Activated naive CD4-positive, alpha-beta T cell treated with anti-CD3 and anti-CD28 coated beads, Interleukin-2, amount 10 ng/mL, durations not matched to agents 7 days and 5 days (primary cell): ENCODE measurements at regions not wholly inside any gene's neighbourhood (a gene's known extent, or its start where the extent isn't known, plus 50 kb on each side); places are given as distances from the start of the nearest gene placed in this dataset.
"Not testable (repeated sequence)": the region's sequence is repeated elsewhere in the genome, so short reads cannot be mapped to it uniquely, and the experiment has no call there.

ENCODE experiments used
- CTCF ChIA-PET: fragments of 350-600 bp; sonication (Branson Sonifier 250); formaldehyde crosslinking; loops from one replicate; lab custom pipeline; 2021; ENCODE audit warnings: antibody characterized with exemption; lab: Charles Lee
- DNase-seq: peaks from one replicate; pipeline ENCODE4 v3.0.0-alpha.2; 2020
- H3K27ac Mint-ChIP-seq: one replicate; pipeline ENCODE4 v1.8.0; 2021; ENCODE audit warnings: mild to moderate bottlenecking, moderate library complexity, mixed read lengths
- H3K27me3 Mint-ChIP-seq: one replicate; pipeline ENCODE4 v1.8.0; 2021; ENCODE audit warnings: mild to moderate bottlenecking, mixed read lengths
- H3K36me3 Mint-ChIP-seq: one replicate; pipeline ENCODE4 v1.8.0; 2021; ENCODE audit warnings: mixed read lengths
- H3K4me1 Mint-ChIP-seq: one replicate; pipeline ENCODE4 v1.8.0; 2021; ENCODE audit warnings: mixed read lengths
- H3K4me3 Mint-ChIP-seq: one replicate; pipeline ENCODE4 v1.8.0; 2021; ENCODE audit warnings: mild to moderate bottlenecking, moderate library complexity, mixed read lengths
- H3K9me3 Mint-ChIP-seq: one replicate; pipeline ENCODE4 v1.8.0; 2021; ENCODE audit warnings: mixed read lengths

DNA sequence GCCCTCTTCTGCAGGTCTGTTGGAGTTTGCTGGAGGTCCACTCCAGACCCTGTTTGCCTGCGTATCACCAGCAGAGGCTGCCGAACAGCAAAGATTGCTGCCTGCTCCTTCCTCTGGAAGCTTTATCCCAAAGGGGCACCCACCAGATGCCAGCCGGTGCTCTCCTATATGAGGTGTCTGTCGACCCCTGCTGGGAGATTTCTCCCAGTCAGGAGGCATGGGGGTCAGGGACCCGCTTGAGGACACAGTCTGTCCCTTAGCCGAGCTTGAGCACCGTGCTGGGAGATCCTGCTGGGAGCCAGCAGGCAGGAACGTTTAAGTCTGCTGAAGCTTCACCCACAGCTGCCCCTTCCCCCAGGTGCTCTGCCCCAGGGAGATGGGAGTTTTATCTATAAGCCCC is 402.7 kb downstream of the USP25 start:
- peaks cover 12% of the 10 kb centered on the region for H3K9me3 Mint-ChIP-seq
- H3K4me1 Mint-ChIP-seq, H3K4me3 Mint-ChIP-seq, DNase-seq, H3K27ac Mint-ChIP-seq, H3K27me3 Mint-ChIP-seq, H3K36me3 Mint-ChIP-seq, CTCF ChIA-PET: not testable (repeated sequence)

DNA sequence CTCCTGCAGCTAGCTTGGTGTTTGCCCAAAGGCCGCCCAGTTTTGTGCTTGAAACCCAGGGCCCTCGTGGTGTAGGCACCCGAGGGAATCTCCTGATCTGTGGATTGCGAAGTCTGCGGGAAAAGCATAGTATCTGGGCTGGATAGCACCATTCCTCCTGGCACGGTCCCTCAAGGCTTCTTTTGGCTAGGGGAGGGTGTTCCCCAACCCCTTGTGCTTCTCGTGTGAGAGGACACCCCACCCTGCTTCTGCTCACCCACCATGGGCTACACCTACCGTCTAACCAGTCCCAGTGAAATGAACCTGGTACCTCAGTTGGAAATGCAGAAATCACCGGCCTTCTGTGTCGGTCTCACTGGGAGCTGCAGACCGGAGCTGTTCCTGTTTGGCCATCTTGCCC is 403.5 kb downstream of the USP25 start:
- no peaks in the 10 kb centered on the region for H3K27me3 Mint-ChIP-seq
- no peak for DNase-seq
- H3K4me1 Mint-ChIP-seq: no peaks in the 10 kb centered on the region
- H3K4me3 Mint-ChIP-seq: no peak overlapping the region
- peaks cover 12% of the 10 kb centered on the region for H3K9me3 Mint-ChIP-seq
- no peaks in the 10 kb centered on the region for H3K36me3 Mint-ChIP-seq
- CTCF ChIA-PET: no interaction called here
- no peak overlapping the region for H3K27ac Mint-ChIP-seq

DNA sequence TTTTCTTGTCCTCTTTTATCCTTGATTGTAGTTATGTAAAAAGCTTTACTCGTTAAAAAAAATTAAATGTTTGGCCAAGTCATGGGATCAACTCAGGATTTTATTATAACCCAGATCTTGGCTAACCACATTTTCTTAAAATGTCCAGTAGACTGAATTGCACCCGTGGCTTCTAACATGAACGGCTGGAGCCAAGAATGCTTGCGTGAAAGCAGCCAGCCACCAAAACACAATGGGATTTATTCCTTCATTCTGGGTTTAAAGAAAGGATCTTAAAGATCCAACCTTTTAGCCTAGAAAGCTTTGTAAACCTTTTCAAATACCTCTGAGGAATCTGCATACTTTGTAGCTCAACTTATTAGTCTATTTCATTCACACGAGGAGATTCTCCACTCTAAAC is 404.4 kb downstream of the USP25 start:
- no peaks in the 10 kb centered on the region for H3K27me3 Mint-ChIP-seq
- no peak overlapping the region for H3K4me3 Mint-ChIP-seq
- DNase-seq: no peak
- CTCF ChIA-PET: no interaction called here
- H3K9me3 Mint-ChIP-seq: peaks cover 12% of the 10 kb centered on the region
- H3K36me3 Mint-ChIP-seq: no peaks in the 10 kb centered on the region
- H3K27ac Mint-ChIP-seq: no peak overlapping the region
- no peaks in the 10 kb centered on the region for H3K4me1 Mint-ChIP-seq

DNA sequence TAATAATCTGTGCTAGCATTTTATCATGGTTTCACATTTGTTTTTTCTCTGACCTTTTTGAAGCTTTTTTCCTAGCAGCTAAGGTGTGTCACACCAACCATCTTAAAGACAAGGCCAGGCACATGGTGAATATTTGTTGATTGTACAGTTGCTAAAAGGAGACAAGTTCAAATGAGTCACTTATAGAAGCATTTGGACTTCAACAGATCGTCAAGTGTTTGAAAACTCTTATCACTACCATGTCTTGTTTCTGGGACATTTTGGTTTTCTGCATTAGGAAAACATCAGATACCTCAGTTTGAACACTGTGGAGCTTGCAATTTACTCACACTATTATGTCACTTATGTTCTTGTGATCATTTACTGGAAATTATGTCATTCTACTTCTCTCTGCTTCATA is 407.3 kb downstream of the USP25 start:
- DNase-seq: no peak
- no peaks in the 10 kb centered on the region for H3K27me3 Mint-ChIP-seq
- CTCF ChIA-PET: no interaction called here
- no peaks in the 10 kb centered on the region for H3K4me1 Mint-ChIP-seq
- no peaks in the 10 kb centered on the region for H3K36me3 Mint-ChIP-seq
- no peak overlapping the region for H3K27ac Mint-ChIP-seq
- H3K9me3 Mint-ChIP-seq: peaks cover 2% of the 10 kb centered on the region
- H3K4me3 Mint-ChIP-seq: no peak overlapping the region

DNA sequence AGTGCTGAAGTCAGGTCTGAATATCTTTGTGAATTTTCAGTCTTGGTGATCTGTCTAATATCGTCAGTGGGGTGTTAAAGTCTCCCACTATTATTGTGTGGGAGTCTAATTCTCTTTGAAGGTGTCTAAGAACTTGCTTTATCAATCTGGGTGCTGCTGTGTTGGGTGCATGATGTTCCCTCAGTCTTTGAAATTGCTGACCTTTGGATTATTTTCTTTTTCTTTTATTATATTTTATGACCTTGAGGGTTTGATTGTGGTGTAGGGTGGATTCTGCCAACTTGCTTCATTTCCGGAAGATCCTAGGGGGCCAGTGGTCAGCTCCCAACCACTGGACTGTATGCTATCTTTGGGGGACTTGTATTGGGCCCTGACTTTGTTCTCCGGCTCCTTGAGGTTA is 415.3 kb downstream of the USP25 start:
- no peak overlapping the region for H3K4me3 Mint-ChIP-seq
- H3K36me3 Mint-ChIP-seq: no peaks in the 10 kb centered on the region
- no peaks in the 10 kb centered on the region for H3K4me1 Mint-ChIP-seq
- H3K9me3 Mint-ChIP-seq: peaks cover 1% of the 10 kb centered on the region
- CTCF ChIA-PET: no interaction called here
- H3K27me3 Mint-ChIP-seq: no peaks in the 10 kb centered on the region
- H3K27ac Mint-ChIP-seq: no peak overlapping the region
- DNase-seq: no peak

DNA sequence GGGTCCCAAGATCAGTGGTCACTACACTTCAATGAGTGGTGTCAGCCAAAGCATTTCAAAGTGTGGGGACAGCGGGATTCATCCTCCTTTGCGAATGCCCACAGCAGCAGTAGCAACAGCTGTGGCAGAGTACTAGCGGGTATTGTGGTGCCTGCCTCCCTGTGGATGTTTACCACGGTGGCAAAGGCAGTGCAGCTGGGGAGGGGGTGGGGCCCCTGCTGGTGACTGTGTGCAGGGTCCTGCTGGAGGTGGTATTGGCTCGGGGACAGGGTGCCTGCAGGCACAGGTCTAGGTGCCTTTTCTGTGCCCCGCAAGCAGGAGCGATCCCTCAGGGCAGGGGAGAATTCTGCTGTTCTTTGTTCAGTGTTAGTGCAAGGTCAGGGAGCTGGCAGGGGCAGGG is 415.7 kb downstream of the USP25 start:
- H3K4me3 Mint-ChIP-seq: no peak overlapping the region
- no peaks in the 10 kb centered on the region for H3K36me3 Mint-ChIP-seq
- CTCF ChIA-PET: no interaction called here
- no peaks in the 10 kb centered on the region for H3K27me3 Mint-ChIP-seq
- no peak overlapping the region for H3K27ac Mint-ChIP-seq
- no peak for DNase-seq
- H3K4me1 Mint-ChIP-seq: no peaks in the 10 kb centered on the region
- peaks cover 1% of the 10 kb centered on the region for H3K9me3 Mint-ChIP-seq

DNA sequence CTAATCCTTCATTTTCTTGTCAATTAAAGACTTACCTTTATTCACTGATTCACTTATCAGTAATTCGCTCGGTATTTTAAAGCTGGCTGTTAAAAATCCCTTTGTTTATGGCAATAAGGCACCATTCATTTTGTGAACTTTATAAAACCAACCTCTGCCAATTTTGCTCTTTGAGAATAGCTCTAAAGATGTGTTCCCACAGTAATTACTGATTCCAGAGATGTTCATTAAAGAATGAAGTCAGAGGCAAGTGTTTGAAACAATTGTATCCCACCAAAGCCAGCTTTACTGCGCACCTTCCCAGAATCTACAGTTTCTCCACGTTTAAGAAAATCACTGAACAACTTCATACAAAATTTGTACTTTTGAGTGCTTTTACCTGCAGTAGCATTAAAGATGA is 424.5 kb downstream of the USP25 start:
- Mint-ChIP-seq H3K27me3 (no peaks in the 10 kb centered on the region), H3K4me1 (no peaks in the 10 kb centered on the region), H3K9me3 (peaks cover 1% of the 10 kb centered on the region), H3K27ac (no peak overlapping the region), H3K36me3 (no peaks in the 10 kb centered on the region), H3K4me3 (no peak overlapping the region)
- CTCF ChIA-PET: no interaction called here
- no peak for DNase-seq

DNA sequence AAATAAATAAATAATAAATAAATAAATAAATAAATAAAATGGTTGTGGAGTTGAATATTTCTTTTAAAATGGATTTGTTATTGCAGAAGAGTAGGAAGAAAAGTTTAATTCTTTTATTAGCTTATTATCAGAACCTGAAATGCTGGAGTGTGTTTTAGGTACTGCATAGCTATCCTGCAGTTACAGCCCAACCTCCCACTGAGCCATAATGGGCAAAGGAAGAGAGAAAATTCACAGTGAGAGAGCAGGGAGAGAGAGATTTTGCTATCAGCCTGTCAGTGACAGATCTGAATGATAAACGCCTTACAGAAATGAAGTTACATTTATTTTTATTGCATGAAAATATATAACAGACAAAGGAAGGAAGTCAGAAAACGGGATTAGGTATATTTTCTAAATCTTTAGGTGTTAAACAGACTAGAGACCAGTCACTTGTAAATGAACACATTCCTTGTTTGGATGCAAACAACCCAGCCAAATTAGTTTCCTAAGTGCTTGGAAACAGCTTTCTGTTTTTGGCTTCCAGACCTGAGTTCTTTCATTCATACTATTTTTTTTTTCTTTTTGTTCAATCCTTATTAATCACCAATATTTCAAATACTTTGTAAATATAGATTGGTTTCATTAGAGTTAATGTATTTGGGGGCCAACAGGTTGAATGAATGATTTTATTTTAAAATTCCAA is 425.3 kb downstream of the USP25 start:
- Mint-ChIP-seq H3K27ac (no peak overlapping the region), H3K4me1 (no peaks in the 10 kb centered on the region), H3K4me3 (no peak overlapping the region), H3K27me3 (no peaks in the 10 kb centered on the region), H3K36me3 (no peaks in the 10 kb centered on the region), H3K9me3 (no peaks in the 10 kb centered on the region)
- CTCF ChIA-PET: no interaction called here
- no peak for DNase-seq

DNA sequence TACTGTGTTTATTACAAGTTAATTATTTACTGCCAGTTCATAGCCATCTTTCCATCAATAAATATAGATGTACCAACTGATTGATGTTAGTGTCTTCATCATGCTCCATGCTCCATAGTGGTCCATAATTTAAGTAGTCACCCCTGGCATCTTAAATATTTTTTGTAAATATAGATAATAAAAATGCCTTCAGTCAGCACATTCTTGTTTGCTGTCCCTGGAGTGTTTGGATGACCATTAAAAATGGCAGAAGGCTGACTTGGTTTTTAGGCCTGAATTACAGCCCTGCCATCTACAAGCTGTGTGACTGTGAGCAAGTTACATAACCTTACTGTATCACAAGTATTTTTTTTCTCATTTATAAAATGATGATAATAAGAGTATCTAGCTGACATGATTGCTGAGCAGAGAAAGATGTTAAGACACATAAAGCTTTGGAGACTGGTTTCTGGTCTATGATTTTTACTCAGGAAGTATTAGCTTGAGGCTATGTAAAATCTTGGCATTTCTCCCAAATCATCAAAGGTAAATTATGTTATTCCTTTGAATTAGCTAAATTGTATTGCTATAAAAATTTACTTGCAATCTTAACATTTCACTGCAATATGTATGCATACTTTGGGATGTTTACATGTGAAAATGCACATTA is 427.2 kb downstream of the USP25 start:
- Mint-ChIP-seq H3K4me3 (no peak overlapping the region), H3K4me1 (no peaks in the 10 kb centered on the region), H3K9me3 (no peaks in the 10 kb centered on the region), H3K27ac (no peak overlapping the region), H3K27me3 (no peaks in the 10 kb centered on the region), H3K36me3 (no peaks in the 10 kb centered on the region)
- CTCF ChIA-PET: no interaction called here
- no peak for DNase-seq

DNA sequence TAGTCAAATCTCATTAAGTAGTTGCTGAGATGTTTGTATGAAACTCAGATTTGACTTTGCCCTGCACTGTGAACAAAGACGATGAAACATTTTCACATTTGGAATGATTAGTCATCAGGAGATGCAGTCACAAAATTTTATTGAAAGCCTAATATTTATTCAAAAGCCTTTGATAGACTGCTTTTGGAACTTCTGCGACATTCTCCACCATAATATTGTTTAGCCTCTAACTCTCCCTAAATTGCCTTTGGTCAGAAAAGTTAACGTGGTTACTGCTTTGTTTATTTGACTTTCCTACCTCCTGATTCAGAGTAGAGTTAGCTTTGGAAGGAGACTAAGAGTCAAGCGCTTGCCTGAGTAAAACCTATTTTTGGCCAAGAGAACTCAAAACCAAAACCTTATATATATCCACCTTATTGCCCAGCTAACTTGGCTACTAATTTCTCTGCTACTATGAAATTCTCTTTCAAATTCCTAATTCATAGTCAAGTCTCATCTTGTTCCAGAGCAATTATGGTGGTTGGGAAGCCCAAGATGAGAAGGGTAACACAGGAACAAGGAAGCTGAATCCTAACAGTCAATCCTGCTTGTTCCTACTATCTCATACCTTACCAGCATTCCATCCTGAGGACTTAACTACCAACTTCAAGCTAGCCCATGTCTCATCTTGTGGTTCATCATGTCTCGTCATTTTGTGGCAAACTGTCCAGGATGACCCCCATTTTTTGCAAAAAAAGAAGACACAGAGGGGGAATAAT is 429.6 kb downstream of the USP25 start:
- Mint-ChIP-seq H3K9me3 (no peaks in the 10 kb centered on the region), H3K4me3 (no peak overlapping the region), H3K27me3 (no peaks in the 10 kb centered on the region), H3K27ac (no peak overlapping the region), H3K36me3 (no peaks in the 10 kb centered on the region), H3K4me1 (no peaks in the 10 kb centered on the region)
- DNase-seq: no peak
- CTCF ChIA-PET: no interaction called here

DNA sequence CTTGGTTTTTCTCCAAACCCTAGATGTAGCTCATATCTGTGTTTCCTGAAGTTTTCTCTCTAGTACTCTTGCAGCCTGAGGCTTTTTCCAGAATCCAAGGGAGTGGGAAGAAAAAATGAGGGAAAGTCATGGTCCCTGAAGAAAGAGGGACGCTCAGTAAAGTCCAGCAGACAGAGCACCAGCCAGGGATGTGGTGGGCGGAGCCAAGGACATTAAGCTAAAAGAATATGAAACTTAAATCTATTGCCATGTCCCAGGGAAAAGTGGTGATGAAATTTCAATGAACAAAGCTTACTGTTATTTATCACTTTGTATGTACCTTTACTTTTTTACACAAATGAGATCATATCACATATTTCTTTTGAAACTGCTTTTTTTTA is 430.2 kb downstream of the USP25 start:
- Mint-ChIP-seq H3K4me3 (no peak overlapping the region), H3K27me3 (no peaks in the 10 kb centered on the region), H3K36me3 (no peaks in the 10 kb centered on the region), H3K9me3 (no peaks in the 10 kb centered on the region), H3K27ac (no peak overlapping the region), H3K4me1 (no peaks in the 10 kb centered on the region)
- DNase-seq: no peak
- CTCF ChIA-PET: no interaction called here

DNA sequence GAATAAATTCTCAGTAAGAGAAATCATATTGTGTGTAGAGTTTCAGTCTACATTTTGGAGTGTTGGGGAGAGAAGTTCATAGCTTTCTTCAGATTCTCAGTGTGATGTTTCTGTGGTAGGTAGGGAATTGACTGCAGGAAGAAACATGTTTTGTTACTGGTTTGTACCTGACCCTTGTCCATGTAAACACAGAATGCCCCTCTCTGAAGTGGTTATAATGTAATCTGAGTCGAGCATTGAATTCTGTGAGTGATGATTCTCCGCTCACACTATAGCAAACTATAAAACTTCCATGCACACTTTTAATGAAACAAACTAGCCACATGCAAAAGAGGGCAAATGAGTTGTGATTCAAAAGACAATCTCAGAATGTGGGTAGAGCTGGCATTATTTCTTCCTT is 433.2 kb downstream of the USP25 start:
- Mint-ChIP-seq H3K36me3 (no peaks in the 10 kb centered on the region), H3K4me3 (no peak overlapping the region), H3K9me3 (no peaks in the 10 kb centered on the region), H3K27me3 (no peaks in the 10 kb centered on the region), H3K27ac (no peak overlapping the region), H3K4me1 (no peaks in the 10 kb centered on the region)
- DNase-seq: no peak
- CTCF ChIA-PET: no interaction called here

DNA sequence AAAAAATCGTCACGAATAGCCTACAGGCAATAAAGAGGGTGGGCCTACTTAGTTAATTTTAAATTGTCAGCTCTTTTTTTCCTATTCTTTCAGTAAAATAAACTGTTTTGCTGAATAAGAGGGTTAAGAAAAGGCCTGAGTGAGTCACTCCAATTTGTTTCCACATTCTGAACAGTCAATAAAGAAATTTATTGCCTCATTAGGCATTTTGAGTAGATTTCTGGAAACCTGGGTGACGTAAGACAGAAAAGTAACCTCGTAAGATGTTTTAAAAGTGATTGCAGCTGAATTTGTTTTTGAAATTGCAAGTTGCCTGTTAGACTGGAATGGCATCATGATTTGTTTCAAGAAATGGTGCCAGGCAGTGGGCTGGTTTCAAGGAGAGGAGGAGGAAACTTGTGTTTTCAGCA is 439.3 kb downstream of the USP25 start:
- Mint-ChIP-seq H3K4me3 (no peak overlapping the region), H3K27me3 (no peaks in the 10 kb centered on the region), H3K4me1 (no peaks in the 10 kb centered on the region), H3K9me3 (no peaks in the 10 kb centered on the region), H3K36me3 (no peaks in the 10 kb centered on the region), H3K27ac (no peak overlapping the region)
- CTCF ChIA-PET: no interaction called here
- DNase-seq: no peak

DNA sequence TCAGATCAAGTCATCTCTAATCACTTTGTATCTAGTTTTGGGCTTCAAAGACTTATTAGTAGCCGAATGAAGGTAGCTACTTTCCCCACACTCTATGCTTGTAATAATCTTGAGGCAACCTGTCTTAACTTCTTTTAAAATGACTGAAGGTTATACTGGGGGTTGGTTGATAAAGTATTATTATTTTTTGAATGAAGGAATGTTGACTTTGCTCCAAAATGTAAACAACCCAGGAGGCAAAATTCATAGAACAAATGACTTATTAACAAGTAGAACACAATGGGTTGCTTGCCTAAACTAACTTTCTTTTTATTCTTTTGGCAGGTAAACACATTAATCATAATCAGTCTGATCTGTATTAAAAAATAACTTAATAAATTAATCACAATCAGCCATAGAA is 440.0 kb downstream of the USP25 start:
- Mint-ChIP-seq H3K27me3 (no peaks in the 10 kb centered on the region), H3K27ac (no peak overlapping the region), H3K9me3 (no peaks in the 10 kb centered on the region), H3K36me3 (no peaks in the 10 kb centered on the region), H3K4me1 (no peaks in the 10 kb centered on the region), H3K4me3 (no peak overlapping the region)
- CTCF ChIA-PET: no interaction called here
- no peak for DNase-seq

DNA sequence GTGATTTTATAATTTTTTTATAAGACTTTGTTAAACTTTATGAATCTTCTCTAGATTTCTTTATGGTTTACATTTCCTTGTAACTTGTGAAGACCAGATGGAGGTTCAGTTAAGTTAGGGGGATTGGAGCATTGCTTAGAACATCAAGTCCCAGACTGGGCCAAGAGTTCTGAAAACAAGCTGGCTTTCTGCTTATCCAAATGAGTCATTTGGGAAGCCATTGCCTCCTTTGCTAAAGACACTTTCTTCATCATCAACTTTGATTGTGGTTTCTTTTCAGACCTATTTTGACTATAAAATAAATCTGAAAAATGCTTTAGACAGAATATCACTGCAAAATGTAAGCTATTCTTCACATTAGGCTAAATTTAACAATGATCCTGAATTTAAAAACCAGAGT is 446.8 kb downstream of the USP25 start:
- Mint-ChIP-seq H3K4me3 (no peak overlapping the region), H3K4me1 (no peaks in the 10 kb centered on the region), H3K27me3 (no peaks in the 10 kb centered on the region), H3K36me3 (no peaks in the 10 kb centered on the region), H3K9me3 (no peaks in the 10 kb centered on the region), H3K27ac (no peak overlapping the region)
- DNase-seq: no peak
- CTCF ChIA-PET: no interaction called here
